IMR-90 (cell line): ENCODE measurements at regions not wholly inside any gene's neighbourhood (a gene's known extent, or its start where the extent isn't known, plus 50 kb on each side); places are given as distances from the start of the nearest gene placed in this dataset.

ENCODE experiments used
- ATAC-seq: fragments of 200-7000 bp; cut with Tn5 transposase; 2 replicates; pipeline ENCODE4 v1.9.1; 2020; ENCODE audit warnings: low read depth, mild to moderate bottlenecking, moderate library complexity
- BruUV-seq: library from RNA; stranded (reverse); fragments of 400-500 nt; replicated peaks from 2 replicates; lab custom pipeline; 2021; lab: Mats Ljungman, UMichigan
- CTCF ChIA-PET: fragments of 300-600 bp; formaldehyde crosslinking; extraction: SDS; loops from one replicate; lab custom pipeline; 2021; ENCODE audit warnings: antibody characterized with exemption; lab: Yijun Ruan, JAX
- POLR2A ChIA-PET: fragments of 300-600 bp; sonication (Branson Sonifier 250); formaldehyde crosslinking; loops from one replicate; lab custom pipeline; 2022; ENCODE audit warnings: antibody characterized with exemption; ENCODE audit not compliant: unreplicated experiment; lab: Charles Lee
- DNase-seq: peaks from one replicate; pipeline ENCODE4 v3.0.0; 2013
- H2AFZ ChIP-seq: replicated peaks from 2 replicates; pipeline ENCODE3; 2013; ENCODE audit warnings: low read length, mild to moderate bottlenecking; ENCODE audit not compliant: poor library complexity
- H2AK5ac ChIP-seq: 2 replicates; pipeline ENCODE4 v1.6.1; 2013; ENCODE audit warnings: low read depth, low read length, inconsistent platforms
- H2AK9ac ChIP-seq: replicated peaks from 2 replicates; pipeline ENCODE3; 2013; ENCODE audit warnings: mild to moderate bottlenecking, low read depth, low read length, moderate library complexity; ENCODE audit not compliant: poor library complexity
- H2BK120ac ChIP-seq: 2 replicates; pipeline ENCODE4 v1.6.1; 2013; ENCODE audit warnings: low read depth, low read length, inconsistent platforms
- H2BK15ac ChIP-seq: 3 replicates; pipeline ENCODE4 v1.6.1; 2013; ENCODE audit warnings: low read depth, low read length, inconsistent platforms
- H2BK20ac ChIP-seq: 2 replicates; pipeline ENCODE4 v1.6.1; 2013; ENCODE audit warnings: low read depth, mild to moderate bottlenecking, inconsistent platforms, low read length, moderate library complexity
- H2BK5ac ChIP-seq: 2 replicates; pipeline ENCODE4 v1.6.1; 2013; ENCODE audit warnings: mild to moderate bottlenecking, low read depth, low read length, inconsistent platforms; ENCODE audit not compliant: poor library complexity, severe bottlenecking
- H3K14ac ChIP-seq: replicated peaks from 2 replicates; pipeline ENCODE4 v1.6.1; 2013; ENCODE audit warnings: low read depth, low read length, inconsistent platforms
- H3K18ac ChIP-seq: 2 replicates; pipeline ENCODE4 v1.6.1; 2013; ENCODE audit warnings: low read depth, low read length, control low read depth
- H3K23ac ChIP-seq: 2 replicates; pipeline ENCODE4 v1.6.1; 2013; ENCODE audit warnings: low read depth, low read length, inconsistent platforms
- H3K27ac ChIP-seq: 2 replicates; pipeline ENCODE4 v1.5.1; 2013; ENCODE audit warnings: mild to moderate bottlenecking, control low read depth, low read length; ENCODE audit not compliant: insufficient read depth
- H3K27me3 ChIP-seq: 2 replicates; pipeline ENCODE4 v1.6.1; 2013; ENCODE audit warnings: low read length; ENCODE audit not compliant: control insufficient read depth, insufficient read depth
- H3K36me3 ChIP-seq: 2 replicates; pipeline ENCODE4 v1.6.1; 2013; ENCODE audit warnings: low read length, mixed read lengths; ENCODE audit not compliant: control insufficient read depth, insufficient read depth
- H3K4ac ChIP-seq: 2 replicates; pipeline ENCODE4 v1.6.1; 2013; ENCODE audit warnings: low read depth, low read length, inconsistent platforms
- H3K4me1 ChIP-seq: 2 replicates; pipeline ENCODE4 v1.6.1; 2013; ENCODE audit warnings: low read length, mixed read lengths; ENCODE audit not compliant: control insufficient read depth, insufficient read depth
- H3K4me2 ChIP-seq: 2 replicates; pipeline ENCODE4 v1.6.1; 2013; ENCODE audit warnings: low read depth, mild to moderate bottlenecking, control low read depth, low read length, moderate library complexity
- H3K4me3 ChIP-seq: 2 replicates; pipeline ENCODE4 v1.5.1; 2013; ENCODE audit warnings: low read depth, mild to moderate bottlenecking, control low read depth, low read length, moderate library complexity; ENCODE audit not compliant: insufficient read depth
- H3K56ac ChIP-seq: 2 replicates; pipeline ENCODE4 v1.6.1; 2013; ENCODE audit warnings: low read length, inconsistent platforms; ENCODE audit not compliant: insufficient read depth; ENCODE audit errors: extremely low read depth
- H3K79me1 ChIP-seq, 2 experiments: 2 replicates each; pipeline ENCODE4 v1.6.1; 2013; ENCODE audit warnings: low read length in 2 of 2, inconsistent platforms in 1 of 2, low read depth in 1 of 2
- H3K9ac ChIP-seq: 2 replicates; pipeline ENCODE4 v1.6.1; 2013; ENCODE audit warnings: low read depth, low read length, control low read depth
- H3K9me1 ChIP-seq: 2 replicates; pipeline ENCODE4 v1.6.1; 2013; ENCODE audit warnings: low read length, inconsistent platforms; ENCODE audit not compliant: insufficient read depth
- H3K9me3 ChIP-seq: 2 replicates; pipeline ENCODE4 v1.6.1; 2013; ENCODE audit warnings: low read length; ENCODE audit not compliant: control insufficient read depth, insufficient read depth
- H4K20me1 ChIP-seq: 2 replicates; pipeline ENCODE4 v1.6.1; 2013; ENCODE audit warnings: low read length, inconsistent platforms; ENCODE audit not compliant: insufficient read depth
- H4K5ac ChIP-seq: 2 replicates; pipeline ENCODE4 v1.6.1; 2013; ENCODE audit warnings: mild to moderate bottlenecking, low read depth, low read length, control low read depth
- H4K8ac ChIP-seq, 2 experiments: 2 replicates each; pipeline ENCODE4 v1.6.1; 2013; ENCODE audit warnings: low read depth in 2 of 2, low read length in 2 of 2, control low read depth in 1 of 2, inconsistent platforms in 1 of 2
- H4K91ac ChIP-seq: 2 replicates; pipeline ENCODE4 v1.6.1; 2013; ENCODE audit warnings: low read depth, low read length, inconsistent platforms; ENCODE audit not compliant: insufficient read depth
- BHLHE40 ChIP-seq: fragments of 150-350 bp; IDR thresholded peaks from 2 replicates; pipeline ENCODE4 v1.6.1; 2016; ENCODE audit warnings: mild to moderate bottlenecking, low read depth, low read length
- CEBPB ChIP-seq: IDR thresholded peaks from 2 replicates; pipeline ENCODE4 v1.6.1; 2012; ENCODE audit warnings: low read depth, low read length, improper control_type of control experiment
- CHD1 ChIP-seq: IDR thresholded peaks from 2 replicates; pipeline ENCODE4 v1.6.1; 2012; ENCODE audit warnings: low read depth, low read length, improper control_type of control experiment
- CTCF ChIP-seq: conservative IDR thresholded peaks from 2 replicates; pipeline ENCODE4 v1.5.1; 2012; ENCODE audit warnings: mild to moderate bottlenecking, low read depth, low read length, improper control_type of control experiment
- ELK1 ChIP-seq: fragments of 150-350 bp; IDR thresholded peaks from 2 replicates; pipeline ENCODE4 v1.6.1; 2016; ENCODE audit warnings: low read depth, mild to moderate bottlenecking, low read length, moderate library complexity, borderline replicate concordance
- FOS ChIP-seq: fragments of 150-350 bp; IDR thresholded peaks from 2 replicates; pipeline ENCODE4 v1.6.1; 2016; ENCODE audit warnings: low read depth, low read length
- MAFK ChIP-seq: IDR thresholded peaks from 2 replicates; pipeline ENCODE4 v1.6.1; 2012; ENCODE audit warnings: low read depth, low read length, improper control_type of control experiment
- MAZ ChIP-seq: IDR thresholded peaks from 2 replicates; pipeline ENCODE4 v1.6.1; 2012; ENCODE audit warnings: low read depth, mild to moderate bottlenecking, low read length, improper control_type of control experiment, moderate library complexity, borderline replicate concordance
- MXI1 ChIP-seq: IDR thresholded peaks from 2 replicates; pipeline ENCODE4 v1.6.1; 2012; ENCODE audit warnings: low read depth, mild to moderate bottlenecking, low read length, moderate library complexity, borderline replicate concordance
- NFE2L2 ChIP-seq: fragments of 150-350 bp; IDR thresholded peaks from 2 replicates; pipeline ENCODE4 v1.6.1; 2016; ENCODE audit warnings: low read depth, mild to moderate bottlenecking, low read length
- POLR2A ChIP-seq: IDR thresholded peaks from 2 replicates; pipeline ENCODE4 v1.6.1; 2012; ENCODE audit warnings: mild to moderate bottlenecking, low read depth, low read length
- RAD21 ChIP-seq: IDR thresholded peaks from 2 replicates; pipeline ENCODE4 v1.6.1; 2012; ENCODE audit warnings: low read length, improper control_type of control experiment
- RCOR1 ChIP-seq: IDR thresholded peaks from 2 replicates; pipeline ENCODE4 v1.6.1; 2012; ENCODE audit warnings: mild to moderate bottlenecking, low read length, improper control_type of control experiment; ENCODE audit not compliant: insufficient replicate concordance
- RFX5 ChIP-seq: IDR thresholded peaks from 2 replicates; pipeline ENCODE4 v1.8.0; 2012; ENCODE audit warnings: low read depth, mild to moderate bottlenecking, low read length, moderate library complexity
- SMC3 ChIP-seq: fragments of 150-350 bp; IDR thresholded peaks from 2 replicates; pipeline ENCODE4 v1.6.1; 2016; ENCODE audit warnings: low read depth, mild to moderate bottlenecking, antibody characterized with exemption, low read length, moderate library complexity
- WGBS, 2 experiments: methylation state at CpG; one replicate each; pipeline versions ENCODE4 v1.1.5 to v1.1.7; 2013; ENCODE audit warnings: missing lambda C conversion rate in 2 of 2; ENCODE audit not compliant: insufficient read length in 1 of 2; ENCODE audit errors: extremely low coverage in 2 of 2; 5-methylcytosine and 5-hydroxymethylcytosine counted together
- dilution Hi-C: fragments of 300-500 bp; cut with HindIII; formaldehyde crosslinking; loops from one replicate; pipeline ENCODE4 v1.14.3; 2018; ENCODE audit warnings: low sequenced_read_pairs; ENCODE audit not compliant: unreplicated experiment
- in situ Hi-C: fragments of 300-500 bp; cut with MboI; formaldehyde crosslinking; loops from 3 replicates; pipeline ENCODE4 v1.14.3; 2019; ENCODE audit warnings: low sequenced_read_pairs, inconsistent platforms, mixed read lengths
- intact Hi-C: fragments of 100-400 bp; cut with micrococcal nuclease; formaldehyde crosslinking; loops from 2 replicates; pipeline ENCODE4 v1.10.0; 2022
- TF ChIP-seq, protein P1 (sequence below): fragments of 150-350 bp; IDR thresholded peaks from 2 replicates; pipeline ENCODE4 v1.6.1; 2017; ENCODE audit warnings: mild to moderate bottlenecking, antibody characterized with exemption, low read length, low read depth

GRCh38 chr18:40904295-40904694 is 1050.7 kb upstream of the PIK3C3 start:
- DNase-seq (peak; percentile 4), ATAC-seq (no peak)
- no peak overlapping the region for H3K4me3 ChIP-seq
- H4K20me1 ChIP-seq, result no peaks in the 10 kb centered on the region
- peak overlapping the region; percentile 33; the same call in 1 of the 2 replicates for H2BK20ac ChIP-seq
- no peak overlapping the region for H3K9ac ChIP-seq
- H4K5ac ChIP-seq, result peak overlapping the region; percentile 26; the same call in 1 of the 2 replicates
- peak overlapping the region in 1 of 2 experiments; percentile 22; a peak in 1 of 4 replicates for H4K8ac ChIP-seq
- BruUV-seq, result no TSS peak
- H2BK15ac ChIP-seq, result peak overlapping the region; percentile 32; the same call in 1 of the 3 replicates
- H3K56ac ChIP-seq, result no peak overlapping the region
- no peak overlapping the region for H3K18ac ChIP-seq
- H2AK9ac ChIP-seq, result no peak overlapping the region
- peak overlapping the region; percentile 46; the same call in 1 of the 2 replicates for H2BK120ac ChIP-seq
- no peaks in the 10 kb centered on the region for H3K79me1 ChIP-seq
- H3K4me1 ChIP-seq, result no peaks in the 10 kb centered on the region; the same call in 1 of the 2 replicates
- no peak overlapping the region for H3K4me2 ChIP-seq
- intact Hi-C loops, result no loop called here
- H3K9me1 ChIP-seq, result no peaks in the 10 kb centered on the region
- POLR2A ChIA-PET, result no interaction called here
- dilution Hi-C loops, result no loop called here
- no peak overlapping the region; the same call in 1 of the 2 replicates for H4K91ac ChIP-seq
- no CpG with 5 or more reads among the region's 1 CpG for WGBS, 2 experiments
- 0 out of 2 replicates have a peak overlapping the region, but pooled peaks have one; percentile 6 for H3K14ac ChIP-seq
- H3K23ac ChIP-seq, result no peak overlapping the region
- in situ Hi-C loops, result no loop called here
- H3K36me3 ChIP-seq, result no peaks in the 10 kb centered on the region
- CTCF ChIA-PET, result interaction anchor here (0.9 kb wide), 1 partner anchor 34 kb away, joined by 4 read pairs; no protein-coding TSS in a partner anchor
- H3K4ac ChIP-seq, result no peak overlapping the region
- H2BK5ac ChIP-seq, result no peak overlapping the region
- H3K9me3 ChIP-seq, result no peaks in the 10 kb centered on the region
- no peak overlapping the region for H2AFZ ChIP-seq
- no peak for TF ChIP-seq POLR2A
- no peak for TF ChIP-seq SMC3
- no peak for TF ChIP-seq CTCF
- TF ChIP-seq NFE2L2, result no peak
- TF ChIP-seq RAD21, result no peak
- TF ChIP-seq, protein P1, sequence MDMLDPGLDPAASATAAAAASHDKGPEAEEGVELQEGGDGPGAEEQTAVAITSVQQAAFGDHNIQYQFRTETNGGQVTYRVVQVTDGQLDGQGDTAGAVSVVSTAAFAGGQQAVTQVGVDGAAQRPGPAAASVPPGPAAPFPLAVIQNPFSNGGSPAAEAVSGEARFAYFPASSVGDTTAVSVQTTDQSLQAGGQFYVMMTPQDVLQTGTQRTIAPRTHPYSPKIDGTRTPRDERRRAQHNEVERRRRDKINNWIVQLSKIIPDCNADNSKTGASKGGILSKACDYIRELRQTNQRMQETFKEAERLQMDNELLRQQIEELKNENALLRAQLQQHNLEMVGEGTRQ, result no peak
- TF ChIP-seq MAFK, result no peak
- TF ChIP-seq CHD1, result no peak
- TF ChIP-seq RCOR1, result no peak
- TF ChIP-seq FOS, result no peak
- no peak for TF ChIP-seq BHLHE40
- no peak for TF ChIP-seq CEBPB
- no peak for TF ChIP-seq MAZ
- TF ChIP-seq ELK1, result no peak
- no peak for TF ChIP-seq RFX5
- TF ChIP-seq MXI1, result no peak
- no peak overlapping the region; the same call in 1 of the 2 replicates for H2AK5ac ChIP-seq
- no peak overlapping the region for H3K27ac ChIP-seq
- no peaks in the 10 kb centered on the region for H3K27me3 ChIP-seq
